HCT116 (cell line): ENCODE measurements at regions not wholly inside any gene's neighbourhood (a gene's known extent, or its start where the extent isn't known, plus 50 kb on each side); places are given as distances from the start of the nearest gene placed in this dataset.

ENCODE experiments used
- POLR2A ChIP-seq: IDR thresholded peaks from 2 replicates; pipeline ENCODE4 v1.7.0; 2011; ENCODE audit warnings: borderline replicate concordance; ENCODE audit not compliant: insufficient read depth, insufficient read length; ENCODE audit errors: extremely low read depth
- POLR2AphosphoS5 ChIP-seq: IDR thresholded peaks from 2 replicates; pipeline ENCODE4 v1.6.1; 2011; ENCODE audit warnings: mild to moderate bottlenecking, low read depth, low read length, moderate library complexity
- TF ChIP-seq, protein P1 (sequence below): IDR thresholded peaks from 2 replicates; pipeline ENCODE4 v1.6.1; 2012
- TF ChIP-seq, protein P2 (sequence below): IDR thresholded peaks from 2 replicates; pipeline ENCODE4 v1.6.1; 2012; ENCODE audit warnings: low read depth
- TF ChIP-seq, protein P3 (sequence below), 3 experiments: fragments of 200-600 bp in 1 of 3; sonication (generic) in 1 of 3; IDR thresholded peaks in 2 of 3; conservative IDR thresholded peaks in 1 of 3; 2 replicates each; pipeline ENCODE4 v1.5.1; 2012 to 2017; ENCODE audit warnings: low read depth in 2 of 3, low read length in 2 of 3, antibody characterized with exemption in 1 of 3, borderline replicate concordance in 1 of 3, control low read depth in 1 of 3, mild to moderate bottlenecking in 1 of 3, mixed read lengths in 1 of 3, mixed run types in 1 of 3, moderate library complexity in 1 of 3; ENCODE audit not compliant: insufficient read depth in 1 of 3

- TF ChIP-seq POLR2A (no peak), POLR2AphosphoS5 (no peak)
- TF ChIP-seq, protein P1, sequence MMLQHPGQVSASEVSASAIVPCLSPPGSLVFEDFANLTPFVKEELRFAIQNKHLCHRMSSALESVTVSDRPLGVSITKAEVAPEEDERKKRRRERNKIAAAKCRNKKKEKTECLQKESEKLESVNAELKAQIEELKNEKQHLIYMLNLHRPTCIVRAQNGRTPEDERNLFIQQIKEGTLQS, result no peak
- TF ChIP-seq, protein P2, sequence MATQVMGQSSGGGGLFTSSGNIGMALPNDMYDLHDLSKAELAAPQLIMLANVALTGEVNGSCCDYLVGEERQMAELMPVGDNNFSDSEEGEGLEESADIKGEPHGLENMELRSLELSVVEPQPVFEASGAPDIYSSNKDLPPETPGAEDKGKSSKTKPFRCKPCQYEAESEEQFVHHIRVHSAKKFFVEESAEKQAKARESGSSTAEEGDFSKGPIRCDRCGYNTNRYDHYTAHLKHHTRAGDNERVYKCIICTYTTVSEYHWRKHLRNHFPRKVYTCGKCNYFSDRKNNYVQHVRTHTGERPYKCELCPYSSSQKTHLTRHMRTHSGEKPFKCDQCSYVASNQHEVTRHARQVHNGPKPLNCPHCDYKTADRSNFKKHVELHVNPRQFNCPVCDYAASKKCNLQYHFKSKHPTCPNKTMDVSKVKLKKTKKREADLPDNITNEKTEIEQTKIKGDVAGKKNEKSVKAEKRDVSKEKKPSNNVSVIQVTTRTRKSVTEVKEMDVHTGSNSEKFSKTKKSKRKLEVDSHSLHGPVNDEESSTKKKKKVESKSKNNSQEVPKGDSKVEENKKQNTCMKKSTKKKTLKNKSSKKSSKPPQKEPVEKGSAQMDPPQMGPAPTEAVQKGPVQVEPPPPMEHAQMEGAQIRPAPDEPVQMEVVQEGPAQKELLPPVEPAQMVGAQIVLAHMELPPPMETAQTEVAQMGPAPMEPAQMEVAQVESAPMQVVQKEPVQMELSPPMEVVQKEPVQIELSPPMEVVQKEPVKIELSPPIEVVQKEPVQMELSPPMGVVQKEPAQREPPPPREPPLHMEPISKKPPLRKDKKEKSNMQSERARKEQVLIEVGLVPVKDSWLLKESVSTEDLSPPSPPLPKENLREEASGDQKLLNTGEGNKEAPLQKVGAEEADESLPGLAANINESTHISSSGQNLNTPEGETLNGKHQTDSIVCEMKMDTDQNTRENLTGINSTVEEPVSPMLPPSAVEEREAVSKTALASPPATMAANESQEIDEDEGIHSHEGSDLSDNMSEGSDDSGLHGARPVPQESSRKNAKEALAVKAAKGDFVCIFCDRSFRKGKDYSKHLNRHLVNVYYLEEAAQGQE, result no peak
- TF ChIP-seq, protein P3, sequence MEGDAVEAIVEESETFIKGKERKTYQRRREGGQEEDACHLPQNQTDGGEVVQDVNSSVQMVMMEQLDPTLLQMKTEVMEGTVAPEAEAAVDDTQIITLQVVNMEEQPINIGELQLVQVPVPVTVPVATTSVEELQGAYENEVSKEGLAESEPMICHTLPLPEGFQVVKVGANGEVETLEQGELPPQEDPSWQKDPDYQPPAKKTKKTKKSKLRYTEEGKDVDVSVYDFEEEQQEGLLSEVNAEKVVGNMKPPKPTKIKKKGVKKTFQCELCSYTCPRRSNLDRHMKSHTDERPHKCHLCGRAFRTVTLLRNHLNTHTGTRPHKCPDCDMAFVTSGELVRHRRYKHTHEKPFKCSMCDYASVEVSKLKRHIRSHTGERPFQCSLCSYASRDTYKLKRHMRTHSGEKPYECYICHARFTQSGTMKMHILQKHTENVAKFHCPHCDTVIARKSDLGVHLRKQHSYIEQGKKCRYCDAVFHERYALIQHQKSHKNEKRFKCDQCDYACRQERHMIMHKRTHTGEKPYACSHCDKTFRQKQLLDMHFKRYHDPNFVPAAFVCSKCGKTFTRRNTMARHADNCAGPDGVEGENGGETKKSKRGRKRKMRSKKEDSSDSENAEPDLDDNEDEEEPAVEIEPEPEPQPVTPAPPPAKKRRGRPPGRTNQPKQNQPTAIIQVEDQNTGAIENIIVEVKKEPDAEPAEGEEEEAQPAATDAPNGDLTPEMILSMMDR (IDR thresholded peaks at IDR 0.05 in 2 of 3, conservative IDR thresholded peaks at IDR 0.05 in 1 of 3; ENCODE audit: borderline replicate concordance in 1 of 3, insufficient read depth in 1 of 3, low read depth in 2 of 3, low read length in 2 of 3), result no peak
Measured at GRCh38 chr1:71242239-71242638, 161.4 kb upstream of the ZRANB2 start.
